GM20000 (cell line): ENCODE measurements at regions not wholly inside any gene's neighbourhood (a gene's known extent, or its start where the extent isn't known, plus 50 kb on each side); places are given as distances from the start of the nearest gene placed in this dataset.

Experiments
- DNase-seq: peaks from one replicate; pipeline ENCODE4 v3.0.0; 2012; ENCODE audit warnings: low spot score
- TF ChIP-seq, protein P1 (sequence below): IDR thresholded peaks from 2 replicates; pipeline ENCODE4 v1.5.1; 2012; ENCODE audit warnings: mild to moderate bottlenecking, control low read depth; ENCODE audit errors: extremely low read depth, missing control alignments

DNA sequence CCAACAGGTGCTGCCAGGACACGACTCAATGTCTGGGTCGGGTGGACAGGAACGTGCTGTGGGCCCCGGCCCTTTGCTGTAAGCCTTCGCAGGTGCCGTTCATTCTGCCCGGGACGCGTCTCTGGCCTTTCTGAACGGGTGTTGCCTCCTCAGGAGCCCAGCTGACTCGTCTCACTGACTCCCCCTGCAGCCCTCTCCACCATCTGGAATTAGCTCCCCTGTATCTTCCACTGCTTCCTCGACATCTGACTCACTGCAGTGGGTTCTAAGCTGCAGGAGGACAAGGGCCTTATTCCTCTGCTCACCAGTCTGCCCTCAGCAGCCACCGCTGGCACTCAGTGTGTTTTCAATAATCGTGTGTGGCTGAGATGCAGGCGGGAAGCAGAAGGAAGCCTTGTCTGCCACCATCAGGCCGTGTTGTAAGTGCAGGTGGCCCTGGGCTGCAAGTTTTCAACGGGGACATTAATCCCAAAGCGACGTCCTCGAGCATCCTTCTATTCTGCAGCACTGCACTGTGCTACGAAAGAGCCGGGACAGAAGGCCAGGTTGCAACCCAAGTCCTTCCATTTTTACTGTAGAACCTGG lies 256.2 kb downstream of the FOXL1 start:
- TF ChIP-seq, protein P1, sequence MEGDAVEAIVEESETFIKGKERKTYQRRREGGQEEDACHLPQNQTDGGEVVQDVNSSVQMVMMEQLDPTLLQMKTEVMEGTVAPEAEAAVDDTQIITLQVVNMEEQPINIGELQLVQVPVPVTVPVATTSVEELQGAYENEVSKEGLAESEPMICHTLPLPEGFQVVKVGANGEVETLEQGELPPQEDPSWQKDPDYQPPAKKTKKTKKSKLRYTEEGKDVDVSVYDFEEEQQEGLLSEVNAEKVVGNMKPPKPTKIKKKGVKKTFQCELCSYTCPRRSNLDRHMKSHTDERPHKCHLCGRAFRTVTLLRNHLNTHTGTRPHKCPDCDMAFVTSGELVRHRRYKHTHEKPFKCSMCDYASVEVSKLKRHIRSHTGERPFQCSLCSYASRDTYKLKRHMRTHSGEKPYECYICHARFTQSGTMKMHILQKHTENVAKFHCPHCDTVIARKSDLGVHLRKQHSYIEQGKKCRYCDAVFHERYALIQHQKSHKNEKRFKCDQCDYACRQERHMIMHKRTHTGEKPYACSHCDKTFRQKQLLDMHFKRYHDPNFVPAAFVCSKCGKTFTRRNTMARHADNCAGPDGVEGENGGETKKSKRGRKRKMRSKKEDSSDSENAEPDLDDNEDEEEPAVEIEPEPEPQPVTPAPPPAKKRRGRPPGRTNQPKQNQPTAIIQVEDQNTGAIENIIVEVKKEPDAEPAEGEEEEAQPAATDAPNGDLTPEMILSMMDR, result no peak
- DNase-seq, result no peak

DNA sequence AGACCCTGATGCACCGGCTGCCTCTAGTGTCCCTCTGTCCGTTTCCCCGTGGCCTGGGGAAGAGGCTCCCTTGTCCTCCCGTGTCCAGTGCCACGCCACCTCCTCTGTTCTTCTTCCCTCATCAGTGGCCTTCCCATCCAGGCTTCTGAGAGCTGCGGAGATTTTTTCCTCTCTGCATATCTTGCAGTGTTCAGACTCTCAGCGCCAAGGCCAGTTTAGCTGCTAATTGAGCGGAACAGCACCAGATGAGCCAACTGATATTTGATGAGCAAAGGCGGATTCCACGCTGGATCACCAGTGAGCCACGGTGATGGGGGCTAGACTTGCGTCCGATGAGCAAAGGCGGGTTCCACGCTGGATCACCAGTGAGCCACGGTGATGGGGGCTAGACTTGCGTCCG lies 257.6 kb downstream of the FOXL1 start:
- TF ChIP-seq, protein P1, result no peak
- no peak for DNase-seq

DNA sequence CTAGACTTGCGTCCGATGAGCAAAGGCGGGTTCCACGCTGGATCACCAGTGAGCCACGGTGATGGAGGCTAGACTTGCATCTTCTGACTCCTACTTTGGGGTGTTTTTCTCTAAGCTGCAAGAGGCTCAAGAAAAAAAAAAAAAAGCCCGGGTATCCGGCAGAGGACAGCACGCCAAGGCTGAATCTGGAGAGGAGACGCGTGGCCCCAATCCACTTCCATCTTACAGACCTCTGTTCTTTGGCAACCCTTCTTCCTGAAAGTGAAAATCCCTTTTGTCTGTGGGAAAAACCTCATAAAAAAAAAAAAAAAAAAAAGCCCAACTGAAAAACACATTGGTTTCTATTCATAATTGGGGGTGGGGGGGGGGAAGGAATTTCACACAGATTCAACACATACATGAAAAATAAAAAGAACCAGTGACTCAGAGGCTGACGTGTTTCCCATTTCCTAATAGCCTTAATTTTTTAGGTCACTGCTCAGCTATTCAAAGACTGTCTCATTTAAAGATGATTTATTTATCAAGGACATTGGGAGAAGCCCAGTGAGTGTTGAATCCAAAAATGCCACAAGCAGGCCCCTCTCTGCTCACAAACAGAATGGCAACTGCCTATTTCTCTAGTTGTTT lies 258.3 kb downstream of the FOXL1 start:
- DNase-seq, result no peak
- TF ChIP-seq, protein P1, result no peak

DNA sequence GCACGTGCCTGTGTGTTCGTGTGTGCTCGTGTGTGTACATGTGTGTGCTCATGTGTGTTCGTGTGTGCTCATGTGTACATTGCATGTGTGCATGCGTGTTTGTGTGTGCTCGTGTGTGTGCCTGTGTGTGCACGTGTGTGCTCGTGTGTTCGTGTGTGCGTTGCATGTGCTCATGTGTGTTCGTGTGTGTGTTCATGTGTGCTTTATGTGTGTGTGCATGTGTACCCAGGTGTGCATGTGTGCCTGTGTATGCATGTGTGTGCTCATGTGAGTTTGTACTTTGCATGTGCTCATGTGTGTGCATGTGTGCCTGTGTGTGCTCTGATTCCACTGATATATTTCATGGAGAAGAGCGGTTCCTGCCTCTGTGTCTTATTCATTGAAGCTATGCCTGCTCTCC lies 265.5 kb downstream of the FOXL1 start:
- DNase-seq, result no peak

DNA sequence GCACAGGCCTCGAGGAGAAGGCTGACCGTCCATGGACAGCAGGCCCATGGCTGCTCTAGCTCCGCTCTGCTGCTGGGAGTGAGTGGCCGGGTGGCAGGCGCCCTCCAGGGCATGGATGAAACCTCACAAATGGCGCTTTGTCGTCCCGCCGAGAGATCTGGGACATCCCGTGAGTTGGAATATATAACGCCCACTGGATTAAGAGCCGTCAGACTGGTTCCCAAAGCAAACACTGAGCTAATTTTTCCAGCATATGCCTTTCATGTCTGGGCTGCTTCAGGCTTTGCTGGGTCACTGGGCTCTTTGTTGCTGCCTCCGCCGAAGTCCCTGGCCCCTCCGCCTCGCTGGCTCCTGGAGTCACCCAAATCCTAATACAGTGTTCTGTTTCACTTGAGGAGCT lies 266.3 kb downstream of the FOXL1 start:
- TF ChIP-seq, protein P1, result no peak
- no peak for DNase-seq

More for the DNA sequence above, 265.5 kb downstream of the FOXL1 start:
- TF ChIP-seq, protein P1, result no peak

DNA sequence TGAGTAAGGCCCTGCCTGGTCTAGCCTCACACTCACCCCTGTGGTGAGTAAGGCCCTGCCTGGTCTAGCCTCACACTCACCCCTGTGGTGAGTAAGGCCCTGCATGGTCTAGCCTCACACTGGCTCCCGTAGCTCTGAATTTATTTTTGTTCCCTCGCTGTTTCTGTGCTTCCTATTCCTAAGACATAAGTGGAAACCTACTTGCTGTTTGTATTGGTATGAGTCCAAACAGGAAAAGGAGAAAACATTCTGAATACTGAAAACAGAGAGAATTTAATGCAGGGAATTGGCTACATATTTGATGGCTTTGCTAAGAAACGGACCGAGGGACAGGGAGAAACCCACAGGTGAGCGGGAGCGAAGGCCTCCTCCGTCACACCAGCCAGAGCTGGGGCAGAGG lies 267.8 kb downstream of the FOXL1 start:
- DNase-seq, result no peak
- TF ChIP-seq, protein P1, result no peak

DNA sequence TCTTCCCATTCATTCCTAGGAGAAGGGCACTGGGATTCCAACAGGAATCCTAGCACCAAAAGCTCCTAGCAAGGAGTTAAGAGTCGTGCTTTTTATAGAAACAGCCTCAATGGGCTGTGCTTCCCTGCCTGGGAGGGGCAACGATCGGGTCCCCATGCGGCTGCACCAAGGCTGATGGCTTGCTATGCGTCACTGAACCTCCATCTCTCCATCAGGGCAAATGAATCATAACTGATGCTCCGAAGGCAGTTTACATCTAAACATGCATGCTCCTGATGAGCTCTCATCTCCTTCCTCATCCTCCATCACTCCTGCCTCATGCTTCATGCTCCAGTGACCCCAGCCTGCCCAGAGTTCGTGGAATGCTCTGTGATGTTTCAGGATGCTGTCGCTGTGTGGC lies 270.5 kb downstream of the FOXL1 start:
- no peak for DNase-seq
- TF ChIP-seq, protein P1, result no peak
